Thyroid gland (tissue), 4 donors: ENCODE measurements at regions not wholly inside any gene's neighbourhood (a gene's known extent, or its start where the extent isn't known, plus 50 kb on each side); places are given as distances from the start of the nearest gene placed in this dataset.

ENCODE experiments used
- CTCF ChIP-seq, 6 experiments: fragments of 200-600 bp in 3 of 6; fragments of 450-650 bp in 3 of 6; sonication (generic) in 3 of 6; IDR thresholded peaks; one replicate each; pipeline ENCODE4 v1.5.1; 2016 to 2019; ENCODE audit warnings: antibody characterized with exemption in 6 of 6, mild to moderate bottlenecking in 2 of 6, inconsistent platforms in 1 of 6, moderate library complexity in 1 of 6
- POLR2A ChIP-seq, 2 donors: fragments of 450-650 bp; IDR thresholded peaks; one replicate each; pipeline ENCODE4 v1.6.1; 2017; ENCODE audit warnings: antibody characterized with exemption in 2 of 2, mild to moderate bottlenecking in 2 of 2, moderate library complexity in 1 of 2

GRCh38 chr7:9124320-9124719 is 690.9 kb downstream of the NXPH1 start:
- TF ChIP-seq CTCF (IDR thresholded peaks at IDR 0.05) (no peak), POLR2A (IDR thresholded peaks at IDR 0.05) (no peak)
